Stimulated activated CD8-positive, alpha-beta memory T cell treated with anti-CD3 and anti-CD28 coated beads, Interleukin-2, amount 100 ng/mL, for 1 hour (primary cell): ENCODE measurements at regions not wholly inside any gene's neighbourhood (a gene's known extent, or its start where the extent isn't known, plus 50 kb on each side); places are given as distances from the start of the nearest gene placed in this dataset.
"Not testable (repeated sequence)": the region's sequence is repeated elsewhere in the genome, so short reads cannot be mapped to it uniquely, and the experiment has no call there.

Source experiments
- DNase-seq, 2 donors: peaks; one replicate each; pipeline ENCODE4 v3.0.0-alpha.2; 2020; ENCODE audit warnings: low read depth in 2 of 2

GRCh38 chrX:46168254-46168653 lies 377.0 kb downstream of the ZNF674 start:
- DNase-seq: no peak

- DNase-seq: no peak
These were observed 379.4 kb downstream of the ZNF674 start for GRCh38 chrX:46165866-46166265.

GRCh38 chrX:46165411-46165810 lies 379.8 kb downstream of the ZNF674 start:
- no peak for DNase-seq

GRCh38 chrX:46152756-46153155 lies 392.5 kb downstream of the ZNF674 start:
- no peak for DNase-seq

GRCh38 chrX:46151332-46151731 lies 393.9 kb downstream of the ZNF674 start:
- not testable (repeated sequence) for DNase-seq

GRCh38 chrX:46144566-46144965 lies 400.7 kb downstream of the ZNF674 start:
- DNase-seq: no peak

- no peak for DNase-seq
These were observed 404.9 kb downstream of the ZNF674 start for GRCh38 chrX:46140272-46140671.

GRCh38 chrX:46130247-46130646 lies 415.0 kb downstream of the ZNF674 start:
- no peak for DNase-seq

- DNase-seq: no peak
These were observed 420.1 kb downstream of the ZNF674 start for GRCh38 chrX:46125111-46125510.

- no peak for DNase-seq
These were observed 428.0 kb downstream of the ZNF674 start for GRCh38 chrX:46117234-46117633.

GRCh38 chrX:46087310-46087709 lies 457.9 kb downstream of the ZNF674 start:
- not testable (repeated sequence) for DNase-seq

GRCh38 chrX:46080121-46080520 lies 465.1 kb downstream of the ZNF674 start:
- not testable (repeated sequence) for DNase-seq

- DNase-seq: no peak
These were observed 472.4 kb downstream of the ZNF674 start for GRCh38 chrX:46072791-46073190.

GRCh38 chrX:46072372-46072771 lies 472.8 kb downstream of the ZNF674 start:
- no peak for DNase-seq

- no peak for DNase-seq
These were observed 474.8 kb downstream of the ZNF674 start for GRCh38 chrX:46070421-46070820.

- no peak for DNase-seq
These were observed 485.9 kb downstream of the ZNF674 start for GRCh38 chrX:46059316-46059715.

GRCh38 chrX:46044486-46044885 lies 500.7 kb downstream of the ZNF674 start:
- no peak for DNase-seq

GRCh38 chrX:46040001-46040400 lies 505.2 kb downstream of the ZNF674 start:
- no peak for DNase-seq

- no peak for DNase-seq
These were observed 505.7 kb downstream of the ZNF674 start for GRCh38 chrX:46039526-46039925.

GRCh38 chrX:46036508-46036907 lies 508.7 kb downstream of the ZNF674 start:
- DNase-seq: no peak

GRCh38 chrX:46034868-46035267 lies 510.4 kb downstream of the ZNF674 start:
- no peak for DNase-seq

GRCh38 chrX:46029777-46030176 lies 515.4 kb downstream of the ZNF674 start:
- DNase-seq: no peak

- no peak for DNase-seq
These were observed 528.9 kb downstream of the ZNF674 start for GRCh38 chrX:46016296-46016695.

GRCh38 chrX:46015653-46016052 lies 529.6 kb downstream of the ZNF674 start:
- no peak for DNase-seq
